H1 (cell line): ENCODE measurements at regions not wholly inside any gene's neighbourhood (a gene's known extent, or its start where the extent isn't known, plus 50 kb on each side); places are given as distances from the start of the nearest gene placed in this dataset.

Experiments
- CTCF ChIA-PET: fragments of 300-600 bp; sonication (Branson Sonifier 250); formaldehyde crosslinking; loops from one replicate; lab custom pipeline; 2021; ENCODE audit not compliant: partially characterized antibody; lab: Charles Lee
- POLR2A ChIA-PET: fragments of 300-600 bp; sonication (Branson Sonifier 250); formaldehyde crosslinking; loops from one replicate; lab custom pipeline; 2021; ENCODE audit warnings: inconsistent platforms; ENCODE audit not compliant: partially characterized antibody; lab: Charles Lee
- DNase-seq, 2 experiments: peaks; one replicate each; pipeline versions ENCODE4 v3.0.0 to v3.0.0-alpha.2; 2010 to 2022; ENCODE audit warnings: low spot score in 2 of 2, low read depth in 1 of 2, mixed read lengths in 1 of 2
- FAIRE-seq: peaks from 2 replicates; lab custom pipeline; 2011; peaks lifted over from hg19 to GRCh38; lab: Jason Lieb, UNC
- H2AFZ ChIP-seq: 2 replicates; pipeline ENCODE4 v1.8.1; 2012; ENCODE audit warnings: low read length, inconsistent platforms
- H2AK5ac ChIP-seq: 2 replicates; pipeline ENCODE4 v1.6.1; 2013; ENCODE audit warnings: low read depth, low read length
- H2BK120ac ChIP-seq: replicated peaks from 2 replicates; pipeline ENCODE3; 2013; ENCODE audit warnings: low read depth, low read length, inconsistent platforms
- H2BK12ac ChIP-seq: 2 replicates; pipeline ENCODE4 v1.6.1; 2013; ENCODE audit warnings: low read depth, low read length
- H2BK15ac ChIP-seq: 2 replicates; pipeline ENCODE4 v1.6.1; 2013; ENCODE audit warnings: low read length
- H2BK20ac ChIP-seq: 2 replicates; pipeline ENCODE4 v1.6.1; 2013; ENCODE audit warnings: low read length
- H2BK5ac ChIP-seq: 2 replicates; pipeline ENCODE4 v1.6.1; 2013; ENCODE audit warnings: low read depth, low read length
- H3K14ac ChIP-seq: 2 replicates; pipeline ENCODE4 v1.6.1; 2013; ENCODE audit warnings: inconsistent platforms; ENCODE audit not compliant: insufficient read length
- H3K18ac ChIP-seq: 2 replicates; pipeline ENCODE4 v1.6.1; 2013; ENCODE audit warnings: low read length; ENCODE audit errors: extremely low read depth
- H3K23ac ChIP-seq: 2 replicates; pipeline ENCODE4 v1.6.1; 2013; ENCODE audit warnings: inconsistent platforms; ENCODE audit not compliant: insufficient read length
- H3K23me2 ChIP-seq: 2 replicates; pipeline ENCODE4 v1.6.1; 2013; ENCODE audit warnings: low read depth, low read length
- H3K27ac ChIP-seq: 2 replicates; pipeline ENCODE4 v1.6.1; 2011; ENCODE audit warnings: low read depth, low read length, inconsistent platforms
- H3K27me3 ChIP-seq, 4 experiments: replicated peaks in 1 of 4; 1 replicate in 1 of 4; 2 replicates in 3 of 4; pipeline versions ENCODE4 v1.6.1 to v1.8.1; 2011 to 2013; ENCODE audit warnings: low read length in 3 of 4, mild to moderate bottlenecking in 3 of 4, inconsistent platforms in 2 of 4, mixed read lengths in 2 of 4, moderate library complexity in 1 of 4; ENCODE audit not compliant: control insufficient read depth in 3 of 4, insufficient read depth in 3 of 4; ENCODE audit errors: extremely low read depth in 1 of 4
- H3K36me3 ChIP-seq, 4 experiments: 2 replicates each; pipeline versions ENCODE4 v1.6.1 to v1.8.1; 2011 to 2013; ENCODE audit warnings: mild to moderate bottlenecking in 4 of 4, low read length in 3 of 4, moderate library complexity in 2 of 4, control low read depth in 1 of 4, inconsistent platforms in 1 of 4; ENCODE audit not compliant: insufficient read depth in 4 of 4, control insufficient read depth in 2 of 4
- H3K4ac ChIP-seq: replicated peaks from 2 replicates; pipeline ENCODE3; 2013; ENCODE audit warnings: low read length, low read depth, mixed read lengths, inconsistent platforms; ENCODE audit not compliant: insufficient read length
- H3K4me1 ChIP-seq, 4 experiments: replicated peaks in 1 of 4; 1 replicate in 1 of 4; 2 replicates in 3 of 4; pipeline versions ENCODE4 v1.6.1 to v1.8.1; 2011 to 2013; ENCODE audit warnings: low read length in 3 of 4, inconsistent platforms in 2 of 4, mixed read lengths in 1 of 4; ENCODE audit not compliant: insufficient read depth in 4 of 4, control insufficient read depth in 3 of 4
- H3K4me2 ChIP-seq, 2 experiments: 2 replicates each; pipeline versions ENCODE4 v1.6.1 to v1.8.1; 2011 to 2013; ENCODE audit warnings: low read depth in 2 of 2, low read length in 2 of 2, control low read depth in 1 of 2, inconsistent platforms in 1 of 2, mild to moderate bottlenecking in 1 of 2; ENCODE audit not compliant: insufficient read depth in 1 of 2
- H3K4me3 ChIP-seq, 4 experiments: fragments of 200-600, 300-600 bp in 1 of 4; sonication (generic), shearing (Covaris generic), sonication (Bioruptor Twin) in 1 of 4; 2 replicates each; pipeline versions ENCODE4 v1.5.1 to v1.8.1; 2011 to 2016; ENCODE audit warnings: low read length in 4 of 4, low read depth in 3 of 4, control low read depth in 2 of 4, inconsistent platforms in 2 of 4, mild to moderate bottlenecking in 2 of 4, mixed read lengths in 1 of 4, moderate library complexity in 1 of 4; ENCODE audit not compliant: insufficient read depth in 2 of 4; ENCODE audit errors: extremely low read depth in 1 of 4
- H3K56ac ChIP-seq: replicated peaks from 2 replicates; pipeline ENCODE3; 2013; ENCODE audit warnings: low read depth, mild to moderate bottlenecking, mixed read lengths, low read length, inconsistent platforms; ENCODE audit not compliant: insufficient read length
- H3K79me1 ChIP-seq: 2 replicates; pipeline ENCODE4 v1.6.1; 2013; ENCODE audit warnings: low read depth, low read length, control low read depth
- H3K79me2 ChIP-seq, 2 experiments: 2 replicates each; pipeline versions ENCODE4 v1.6.1 to v1.8.1; 2012 to 2013; ENCODE audit warnings: low read length in 2 of 2, mild to moderate bottlenecking in 2 of 2, inconsistent platforms in 1 of 2; ENCODE audit not compliant: insufficient read depth in 2 of 2, control insufficient read depth in 1 of 2
- H3K9ac ChIP-seq, 4 experiments: replicated peaks in 1 of 4; 1 replicate in 1 of 4; 2 replicates in 3 of 4; pipeline versions ENCODE4 v1.6.1 to v1.8.1; 2011 to 2013; ENCODE audit warnings: low read depth in 3 of 4, low read length in 3 of 4, control low read depth in 2 of 4, mild to moderate bottlenecking in 2 of 4, moderate library complexity in 2 of 4, inconsistent platforms in 1 of 4; ENCODE audit errors: extremely low read depth in 1 of 4
- H3K9me3 ChIP-seq, 2 experiments: 2 replicates each; pipeline versions ENCODE4 v1.6.1 to v1.8.1; 2012 to 2013; ENCODE audit warnings: mild to moderate bottlenecking in 2 of 2, moderate library complexity in 2 of 2, control low read depth in 1 of 2, inconsistent platforms in 1 of 2, low read depth in 1 of 2, low read length in 1 of 2, mixed read lengths in 1 of 2; ENCODE audit not compliant: insufficient read depth in 2 of 2
- H4K20me1 ChIP-seq, 2 experiments: replicated peaks in 1 of 2; 2 replicates each; pipeline versions ENCODE3 to v1.8.1; 2011 to 2013; ENCODE audit warnings: inconsistent platforms in 2 of 2, low read length in 2 of 2, mild to moderate bottlenecking in 1 of 2; ENCODE audit not compliant: insufficient read depth in 2 of 2, control insufficient read depth in 1 of 2
- H4K5ac ChIP-seq: 2 replicates; pipeline ENCODE4 v1.6.1; 2013; ENCODE audit warnings: low read length, low read depth, mixed read lengths, inconsistent platforms; ENCODE audit not compliant: insufficient read length
- H4K8ac ChIP-seq: 2 replicates; pipeline ENCODE4 v1.8.0; 2013; ENCODE audit warnings: mild to moderate bottlenecking, moderate library complexity, low read length, inconsistent platforms; ENCODE audit not compliant: insufficient read depth; ENCODE audit errors: extremely low read depth
- H4K91ac ChIP-seq: replicated peaks from 2 replicates; pipeline ENCODE3; 2013; ENCODE audit warnings: low read length, mixed read lengths, inconsistent platforms; ENCODE audit not compliant: insufficient read length
- CTBP2 ChIP-seq: IDR thresholded peaks from 2 replicates; pipeline ENCODE4 v1.7.0; 2011; ENCODE audit warnings: borderline replicate concordance, mild to moderate bottlenecking, moderate library complexity, mixed read lengths, low read length; ENCODE audit not compliant: insufficient read depth, insufficient read length
- SIRT6 ChIP-seq: IDR thresholded peaks from one replicate; pipeline ENCODE4 v1.7.1; 2012; ENCODE audit warnings: low read length, inconsistent platforms
- TBP ChIP-seq: IDR thresholded peaks from 2 replicates; pipeline ENCODE4 v1.6.1; 2011; ENCODE audit warnings: low read depth, low read length, improper control_type of control experiment
- WGBS, 2 experiments: shearing (Covaris generic) in 1 of 2; methylation state at CpG; one replicate each; pipeline versions ENCODE4 v1.1.6 to v1.1.7; 2013 to 2015; ENCODE audit warnings: low lambda C conversion rate in 2 of 2, mixed read lengths in 2 of 2, inconsistent platforms in 1 of 2, low coverage in 1 of 2, missing lambda C conversion rate in 1 of 2; ENCODE audit not compliant: insufficient replicate concordance in 2 of 2, insufficient coverage in 1 of 2, insufficient read length in 1 of 2; ENCODE audit errors: extremely low coverage in 1 of 2, missing lambda C conversion rate in 1 of 2; 5-methylcytosine and 5-hydroxymethylcytosine counted together

- no peak overlapping the region for H2BK15ac ChIP-seq
- FAIRE-seq: no peak
- no peaks in the 10 kb centered on the region for H3K36me3 ChIP-seq
- H3K79me1 ChIP-seq: no peaks in the 10 kb centered on the region
- no peak overlapping the region for H4K91ac ChIP-seq
- no peak overlapping the region for H3K9ac ChIP-seq
- TF ChIP-seq CTBP2: no peak
- no peak for TF ChIP-seq SIRT6
- no peak for TF ChIP-seq TBP
- TF ChIP-seq, all 59 proteins: peak for 0
- Histone ChIP-seq H3K23me2 (no peaks in the 10 kb centered on the region), H3K9me3 (no peaks in the 10 kb centered on the region), H3K56ac (no peak overlapping the region), H3K4me3 (no peak overlapping the region), H2BK12ac (no peak overlapping the region), H3K4me2 (no peak overlapping the region), H3K4me1 (no peaks in the 10 kb centered on the region), H3K4ac (no peak overlapping the region), H3K79me2 (no peaks in the 10 kb centered on the region), H2BK20ac (no peak overlapping the region), H2AK5ac (no peak overlapping the region), H2BK5ac (no peak overlapping the region), H3K27me3 (no peaks in the 10 kb centered on the region), H2BK120ac (no peak overlapping the region), H2AFZ (no peak overlapping the region), H3K18ac (no peak overlapping the region), H4K5ac (no peak overlapping the region), H4K8ac (no peak overlapping the region), H3K27ac (no peak overlapping the region), H3K23ac (no peak overlapping the region), H3K14ac (no peak overlapping the region), H4K20me1 (no peaks in the 10 kb centered on the region)
- POLR2A ChIA-PET: no interaction called here
- 89% methylated on average over 2 of the region's 2 CpGs; no CpG with 5 or more reads in 1 of the 2 experiments for WGBS, 2 experiments
- no peak for DNase-seq
- CTCF ChIA-PET: interaction anchor here (0.8 to 1.4 kb wide), 12 partner anchors 8 to 952 kb away, joined by 3 to 6 read pairs (median 3); no protein-coding TSS in a partner anchor
These were observed 86.8 kb upstream of the CHORDC1 start for GRCh38 chr11:90309693-90310092.
